A673 (cell line): ENCODE measurements at regions not wholly inside any gene's neighbourhood (a gene's known extent, or its start where the extent isn't known, plus 50 kb on each side); places are given as distances from the start of the nearest gene placed in this dataset.

ENCODE experiments used
- EZH2 ChIP-seq: fragments of 200-600 bp; sonication (generic); IDR thresholded peaks from 2 replicates; pipeline ENCODE4 v1.6.1; 2017; ENCODE audit warnings: borderline replicate concordance, low read depth, mild to moderate bottlenecking, mixed read lengths, antibody characterized with exemption, low read length; ENCODE audit not compliant: poor library complexity, severe bottlenecking
- TF ChIP-seq, protein P1 (sequence below): fragments of 300-800, 200-600 bp; sonication (generic); conservative IDR thresholded peaks from 2 replicates; pipeline ENCODE4 v1.5.1; 2017; ENCODE audit warnings: low read depth, mild to moderate bottlenecking, antibody characterized with exemption, low read length, moderate library complexity, mixed read lengths

DNA sequence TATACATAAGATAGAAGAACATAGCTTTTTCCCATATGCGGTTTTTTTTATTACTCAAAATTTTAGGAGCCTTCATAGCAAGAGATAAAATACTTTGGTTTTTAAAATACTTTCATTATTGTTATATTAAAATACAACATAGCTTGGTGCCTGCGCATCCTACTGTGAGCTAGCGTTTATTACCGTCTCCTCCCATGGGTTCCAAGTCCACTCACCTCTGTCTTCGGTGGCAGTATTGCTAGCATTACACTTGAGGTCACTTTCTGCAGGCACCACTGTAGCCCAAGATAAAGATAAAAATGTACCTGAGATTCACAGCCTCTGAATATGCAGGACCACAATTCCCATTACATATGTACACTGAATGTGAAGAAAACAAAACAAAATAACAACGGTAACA is 326.7 kb downstream of the TPBG start:
- TF ChIP-seq, protein P1, sequence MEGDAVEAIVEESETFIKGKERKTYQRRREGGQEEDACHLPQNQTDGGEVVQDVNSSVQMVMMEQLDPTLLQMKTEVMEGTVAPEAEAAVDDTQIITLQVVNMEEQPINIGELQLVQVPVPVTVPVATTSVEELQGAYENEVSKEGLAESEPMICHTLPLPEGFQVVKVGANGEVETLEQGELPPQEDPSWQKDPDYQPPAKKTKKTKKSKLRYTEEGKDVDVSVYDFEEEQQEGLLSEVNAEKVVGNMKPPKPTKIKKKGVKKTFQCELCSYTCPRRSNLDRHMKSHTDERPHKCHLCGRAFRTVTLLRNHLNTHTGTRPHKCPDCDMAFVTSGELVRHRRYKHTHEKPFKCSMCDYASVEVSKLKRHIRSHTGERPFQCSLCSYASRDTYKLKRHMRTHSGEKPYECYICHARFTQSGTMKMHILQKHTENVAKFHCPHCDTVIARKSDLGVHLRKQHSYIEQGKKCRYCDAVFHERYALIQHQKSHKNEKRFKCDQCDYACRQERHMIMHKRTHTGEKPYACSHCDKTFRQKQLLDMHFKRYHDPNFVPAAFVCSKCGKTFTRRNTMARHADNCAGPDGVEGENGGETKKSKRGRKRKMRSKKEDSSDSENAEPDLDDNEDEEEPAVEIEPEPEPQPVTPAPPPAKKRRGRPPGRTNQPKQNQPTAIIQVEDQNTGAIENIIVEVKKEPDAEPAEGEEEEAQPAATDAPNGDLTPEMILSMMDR, result no peak
- no peak for TF ChIP-seq EZH2
